HG02678 (cell line): ENCODE measurements at regions not wholly inside any gene's neighbourhood (a gene's known extent, or its start where the extent isn't known, plus 50 kb on each side); places are given as distances from the start of the nearest gene placed in this dataset.
A peak's percentile ranks its signal among the peaks of the same experiment; 100 is the strongest.
"Not testable (repeated sequence)": the region's sequence is repeated elsewhere in the genome, so short reads cannot be mapped to it uniquely, and the experiment has no call there.

ENCODE experiments used
- ATAC-seq: cut with Tn5 transposase; IDR thresholded peaks from one replicate; pipeline ENCODE4 v1.9.1; 2021; ENCODE audit warnings: mild to moderate bottlenecking, moderate library complexity; ENCODE audit not compliant: unreplicated experiment

- ATAC-seq: no peak
Measured at GRCh38 chr6:97347111-97347510, 64.1 kb upstream of the MMS22L start.

- ATAC-seq: no peak
Measured at GRCh38 chr6:97361286-97361685, 78.3 kb upstream of the MMS22L start.

- ATAC-seq: no peak
Measured at GRCh38 chr6:97364327-97364726, 81.3 kb upstream of the MMS22L start.

GRCh38 chr6:97382071-97382470, 99.1 kb upstream of the MMS22L start:
- ATAC-seq: not testable (repeated sequence)

- no peak for ATAC-seq
Measured at GRCh38 chr6:97392735-97393134, 109.7 kb upstream of the MMS22L start.

- peak; percentile 85 for ATAC-seq
Measured at GRCh38 chr6:97394160-97394748, 111.2 kb upstream of the MMS22L start.

- no peak for ATAC-seq
Measured at GRCh38 chr6:97396880-97397279, 113.9 kb upstream of the MMS22L start.

- no peak for ATAC-seq
Measured at GRCh38 chr6:97399208-97399607, 116.2 kb upstream of the MMS22L start.

- no peak for ATAC-seq
Measured at GRCh38 chr6:97401533-97401932, 118.5 kb upstream of the MMS22L start.

- ATAC-seq: no peak
Measured at GRCh38 chr6:97405818-97406409, 122.9 kb upstream of the MMS22L start.

- no peak for ATAC-seq
Measured at GRCh38 chr6:97406633-97407032, 123.6 kb upstream of the MMS22L start.

GRCh38 chr6:97411610-97412009, 128.6 kb upstream of the MMS22L start:
- no peak for ATAC-seq

- ATAC-seq: no peak
Measured at GRCh38 chr6:97412511-97412910, 129.5 kb upstream of the MMS22L start.

GRCh38 chr6:97422171-97422570, 139.2 kb upstream of the MMS22L start:
- no peak for ATAC-seq

- peak; percentile 66 for ATAC-seq
Measured at GRCh38 chr6:97423190-97423589, 140.2 kb upstream of the MMS22L start.

- peak; percentile 68 for ATAC-seq
Measured at GRCh38 chr6:97427648-97428047, 144.6 kb upstream of the MMS22L start.

- ATAC-seq: no peak
Measured at GRCh38 chr6:97437087-97437486, 154.1 kb upstream of the MMS22L start.

- ATAC-seq: no peak
Measured at GRCh38 chr6:97438011-97438671, 155.1 kb upstream of the MMS22L start.

GRCh38 chr6:97440590-97441176, 157.7 kb upstream of the MMS22L start:
- peak; percentile 65 for ATAC-seq

GRCh38 chr6:97443408-97444080, 160.5 kb upstream of the MMS22L start:
- ATAC-seq: no peak

GRCh38 chr6:97445407-97445806, 162.4 kb upstream of the MMS22L start:
- no peak for ATAC-seq
